Esophagus squamous epithelium (tissue), 5 donors: ENCODE measurements at regions not wholly inside any gene's neighbourhood (a gene's known extent, or its start where the extent isn't known, plus 50 kb on each side); places are given as distances from the start of the nearest gene placed in this dataset.

Source experiments
- DNase-seq: peaks from one replicate; lab custom pipeline; 2025; lab: John Stamatoyannopoulos, UW
- H3K27ac ChIP-seq, 4 donors: fragments of 200-600 bp; sonication (generic); one replicate each; pipeline ENCODE4 v1.5.1; 2016 to 2019; ENCODE audit warnings: mild to moderate bottlenecking in 1 of 4
- H3K27me3 ChIP-seq, 4 donors: fragments of 200-600 bp; sonication (generic); 1 replicate in 3 of 4; 2 replicates in 1 of 4; pipeline versions ENCODE4 v1.5.1 to v1.6.0; 2017 to 2021; ENCODE audit warnings: antibody characterized with exemption in 1 of 4
- H3K36me3 ChIP-seq, 3 donors: fragments of 200-600 bp; sonication (generic); one replicate each; pipeline ENCODE4 v1.5.1; 2016 to 2019
- H3K4me1 ChIP-seq, 3 donors: fragments of 200-600 bp; sonication (generic); one replicate each; pipeline ENCODE4 v1.5.1; 2017 to 2019
- H3K4me3 ChIP-seq, 4 donors: fragments of 200-600 bp; sonication (generic); 1 replicate in 3 of 4; 2 replicates in 1 of 4; pipeline ENCODE4 v1.5.1; 2016 to 2019; ENCODE audit warnings: mild to moderate bottlenecking in 2 of 4, moderate library complexity in 1 of 4
- H3K9me3 ChIP-seq, 3 donors: fragments of 200-600 bp; sonication (generic); one replicate each; pipeline ENCODE4 v1.5.1; 2016 to 2019
- CTCF ChIP-seq, 6 experiments: fragments of 450-650 bp in 4 of 6; fragments of 200-600 bp in 2 of 6; sonication (generic) in 2 of 6; IDR thresholded peaks; one replicate each; pipeline ENCODE4 v1.5.1; 2016 to 2019; ENCODE audit warnings: antibody characterized with exemption in 6 of 6, mild to moderate bottlenecking in 4 of 6, moderate library complexity in 4 of 6
- POLR2A ChIP-seq, 4 donors: fragments of 450-650 bp; IDR thresholded peaks; one replicate each; pipeline ENCODE4 v1.6.1; 2017; ENCODE audit warnings: antibody characterized with exemption in 4 of 4, mild to moderate bottlenecking in 4 of 4, moderate library complexity in 3 of 4
- WGBS, 2 donors: methylation state at CpG; one replicate each; pipeline ENCODE4 v1.1.5; 2018; 5-methylcytosine and 5-hydroxymethylcytosine counted together
- intact Hi-C: fragments of 100-400 bp; cut with DNase I; formaldehyde crosslinking; loops from one replicate; pipeline ENCODE4 v1.15.0; 2022
- small RNA-seq, 4 donors: library from RNA; depleted of rRNA; stranded (forward); fragments of <200 nt; gene quantifications; one replicate each; pipeline ENCODE3, GENCODE V24; 2016
- donor health status: DM: yes; HTN: yes; CAD: no.

- no peak overlapping the region for H3K27ac ChIP-seq
- DNase-seq: no peak
- H3K27me3 ChIP-seq: no peaks in the 10 kb centered on the region
- intact Hi-C loops: no loop called here
- H3K4me1 ChIP-seq: no peaks in the 10 kb centered on the region
- TF ChIP-seq CTCF (IDR thresholded peaks at IDR 0.05) (no peak), POLR2A (IDR thresholded peaks at IDR 0.05) (no peak)
- no peak overlapping the region for H3K4me3 ChIP-seq
- H3K9me3 ChIP-seq: no peaks in the 10 kb centered on the region
- 60 to 65% methylated on average over 1 of the region's 1 CpG for WGBS, 2 donors
- H3K36me3 ChIP-seq: no peaks in the 10 kb centered on the region
Measured at GRCh38 chrX:6283826-6284225, 55.2 kb upstream of the NLGN4X start.

GRCh38 chrX:6279277-6279909 is 50.7 kb upstream of the NLGN4X start:
- Histone ChIP-seq H3K4me1 (no peaks in the 10 kb centered on the region), H3K36me3 (no peaks in the 10 kb centered on the region), H3K4me3 (no peak overlapping the region), H3K9me3 (no peaks in the 10 kb centered on the region), H3K27ac (no peak overlapping the region), H3K27me3 (no peaks in the 10 kb centered on the region)
- WGBS, 2 donors: 25 to 33% methylated on average over 4 to 5 of the region's 5 CpGs
- intact Hi-C loops: no loop called here
- no peak for DNase-seq
- TF ChIP-seq POLR2A (IDR thresholded peaks at IDR 0.05) (no peak), CTCF (IDR thresholded peaks at IDR 0.05) (no peak)

Small RNA genes lying in the stretch of these regions (small RNA-seq; reads per million reads assigned to genes)
- 0 to 0.07 (median 0) reads per million in 4 donors for gene MIR4770
